RPMI8226 (cell line): ENCODE measurements at regions not wholly inside any gene's neighbourhood (a gene's known extent, or its start where the extent isn't known, plus 50 kb on each side); places are given as distances from the start of the nearest gene placed in this dataset.
A peak's percentile ranks its signal among the peaks of the same experiment; 100 is the strongest.
"Not testable (repeated sequence)": the region's sequence is repeated elsewhere in the genome, so short reads cannot be mapped to it uniquely, and the experiment has no call there.

Experiments
- DNase-seq: peaks from one replicate; pipeline ENCODE4 v3.0.0-alpha.2; 2015

GRCh38 chr16:46386805-46387620 lies 234.2 kb downstream of the SHCBP1 start:
- DNase-seq = not testable (repeated sequence)

DNA sequence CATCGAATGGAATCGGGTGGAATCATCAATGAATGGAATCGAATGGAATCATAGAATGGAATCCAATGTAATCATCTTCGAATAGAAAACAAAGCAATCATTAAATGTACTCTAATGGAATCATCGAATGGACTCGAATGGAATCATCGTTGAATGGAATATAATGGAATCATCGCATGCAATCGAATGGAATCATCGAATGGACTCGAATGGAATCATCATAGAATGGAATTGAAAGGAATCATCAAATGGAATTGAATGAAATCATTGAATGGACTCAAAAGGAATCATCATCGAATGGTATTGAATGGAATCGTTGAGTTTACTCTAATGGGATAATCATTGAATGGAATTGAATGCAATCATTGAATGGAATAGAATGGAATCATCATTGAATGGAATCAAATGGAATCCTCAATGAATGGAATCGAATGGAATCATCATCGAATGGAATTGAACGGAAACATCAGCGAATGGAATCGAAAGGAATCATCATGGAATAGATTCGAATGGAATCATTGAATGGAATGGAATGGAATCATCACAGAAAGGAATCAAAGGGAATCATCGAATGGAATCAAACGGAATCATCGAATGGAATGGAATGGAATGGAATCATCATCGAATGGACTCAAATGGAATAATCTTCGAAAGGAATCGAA lies 234.9 kb downstream of the SHCBP1 start:
- DNase-seq = not testable (repeated sequence)

DNA sequence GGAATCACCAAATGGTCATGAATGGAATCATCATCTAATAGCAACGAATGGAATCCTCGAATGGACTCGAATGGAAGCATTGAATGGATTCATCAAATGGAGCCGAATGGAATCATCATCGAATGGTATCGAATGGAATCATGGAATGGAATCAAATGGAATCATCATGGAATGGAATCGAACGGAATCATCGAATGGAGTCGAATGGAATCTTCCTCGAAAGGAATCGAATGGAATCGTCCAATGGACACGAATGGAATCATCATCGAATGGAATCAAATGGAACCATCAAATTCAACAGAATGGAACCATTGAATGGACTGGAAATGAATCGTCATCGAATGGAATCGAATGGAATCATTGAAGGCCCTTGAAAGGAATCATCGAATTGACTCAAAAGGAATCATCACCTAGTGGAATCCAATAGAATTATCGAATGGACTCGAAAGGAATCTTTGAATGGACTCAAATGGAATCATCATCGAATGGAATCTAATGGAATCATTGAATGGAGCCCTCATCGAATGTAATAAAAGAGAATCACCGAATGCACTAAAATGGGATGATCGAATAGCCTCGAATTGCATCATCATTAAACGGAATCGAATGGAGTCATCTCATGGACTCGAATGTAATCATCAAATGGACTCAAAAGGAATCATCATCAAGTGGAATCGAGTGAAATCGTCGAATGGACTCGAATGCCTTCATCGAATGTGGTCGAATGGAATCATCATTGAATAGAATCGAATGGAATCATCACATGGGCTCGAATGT lies 236.7 kb downstream of the SHCBP1 start:
- DNase-seq = peak; percentile 32

- peak; percentile 16 for DNase-seq
Observed at GRCh38 chr16:46383581-46383980, 237.6 kb downstream of the SHCBP1 start.

DNA sequence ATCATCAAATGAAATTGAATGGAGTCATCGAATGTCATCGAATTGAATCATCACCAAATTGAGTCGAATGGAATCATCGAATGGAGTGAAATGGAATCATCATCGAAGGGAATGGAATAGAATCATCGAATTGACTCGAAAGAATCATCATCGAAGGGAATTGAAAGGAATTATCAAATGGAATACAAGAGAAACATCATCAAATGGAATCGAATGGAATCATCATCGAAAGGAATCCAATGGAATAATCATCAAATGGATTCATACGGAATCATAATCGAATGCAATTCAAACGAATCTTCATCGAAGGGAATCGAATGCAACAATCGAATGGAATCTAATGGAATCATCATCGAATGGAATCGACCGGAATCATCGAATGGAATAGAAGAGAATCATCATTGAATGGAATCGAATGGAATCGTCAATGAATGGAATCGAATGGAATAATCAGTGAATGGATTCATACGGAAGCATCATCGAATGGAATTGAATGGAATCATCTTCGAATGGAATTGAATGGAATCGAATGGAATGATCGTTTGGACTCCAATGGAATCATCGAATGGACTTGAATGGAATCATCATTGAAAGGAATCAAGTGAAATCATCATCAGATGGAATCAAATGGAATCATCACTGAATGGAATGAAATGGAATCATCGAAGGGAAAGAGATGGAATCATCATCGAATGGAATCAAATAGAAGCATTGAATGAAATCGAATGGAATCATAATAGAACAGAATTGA lies 238.2 kb downstream of the SHCBP1 start:
- peak; percentile 23 for DNase-seq

DNA sequence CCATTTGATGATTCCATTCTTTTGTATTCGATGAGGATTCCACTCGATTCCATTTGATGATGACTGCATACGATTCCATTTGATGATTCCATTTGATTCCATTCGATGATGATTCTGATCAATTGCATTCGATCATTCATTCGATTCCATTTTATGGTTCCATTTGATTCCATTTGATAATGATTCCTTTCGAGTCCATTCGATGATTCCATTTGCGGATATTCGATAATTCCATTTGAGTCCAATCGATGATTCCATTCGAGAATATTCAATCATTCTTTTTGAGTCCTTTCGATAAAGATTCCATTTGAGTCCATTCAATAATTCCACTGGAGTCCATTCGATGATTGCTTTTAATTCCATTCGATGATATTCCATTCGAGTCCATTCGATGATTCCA lies 239.1 kb downstream of the SHCBP1 start:
- not testable (repeated sequence) for DNase-seq

GRCh38 chr16:46381344-46381743 lies 239.8 kb downstream of the SHCBP1 start:
- not testable (repeated sequence) for DNase-seq
